GM12865 (cell line): ENCODE measurements at regions not wholly inside any gene's neighbourhood (a gene's known extent, or its start where the extent isn't known, plus 50 kb on each side); places are given as distances from the start of the nearest gene placed in this dataset.

Source experiments
- DNase-seq: peaks from one replicate; pipeline ENCODE4 v3.0.0; 2010; ENCODE audit warnings: low read depth
- H3K4me3 ChIP-seq: 2 replicates; pipeline ENCODE4 v1.5.1; 2011; ENCODE audit warnings: mild to moderate bottlenecking, low read depth, low read length, control low read depth
- CTCF ChIP-seq: IDR thresholded peaks from 2 replicates; pipeline ENCODE4 v1.5.1; 2011; ENCODE audit warnings: low read length, control low read depth, low read depth, inconsistent platforms; ENCODE audit not compliant: insufficient read depth; ENCODE audit errors: missing control alignments

GRCh38 chr13:68690567-68690966 is 1417.1 kb upstream of the ATXN8OS start:
- DNase-seq = no peak
- H3K4me3 ChIP-seq = no peak overlapping the region
- TF ChIP-seq CTCF = no peak

- DNase-seq = no peak
- no peak overlapping the region for H3K4me3 ChIP-seq
- no peak for TF ChIP-seq CTCF
Observed at GRCh38 chr13:68676513-68677115, 1431.0 kb upstream of the ATXN8OS start.

- H3K4me3 ChIP-seq = no peak overlapping the region
- TF ChIP-seq CTCF = no peak
- DNase-seq = no peak
Observed at GRCh38 chr13:68675209-68675608, 1432.4 kb upstream of the ATXN8OS start.

GRCh38 chr13:68667863-68668262 is 1437.7 kb upstream of the PCDH9 start:
- no peak for TF ChIP-seq CTCF
- no peak for DNase-seq
- no peak overlapping the region for H3K4me3 ChIP-seq

GRCh38 chr13:68666774-68667397 is 1436.8 kb upstream of the PCDH9 start:
- DNase-seq = no peak
- no peak overlapping the region for H3K4me3 ChIP-seq
- TF ChIP-seq CTCF = no peak

GRCh38 chr13:68645814-68646213 is 1415.7 kb upstream of the PCDH9 start:
- DNase-seq = no peak
- no peak overlapping the region for H3K4me3 ChIP-seq
- TF ChIP-seq CTCF = no peak

- no peak for TF ChIP-seq CTCF
- DNase-seq = no peak
- H3K4me3 ChIP-seq = no peak overlapping the region
Observed at GRCh38 chr13:68644611-68645010, 1414.5 kb upstream of the PCDH9 start.
